HepG2 (cell line): ENCODE measurements at regions not wholly inside any gene's neighbourhood (a gene's known extent, or its start where the extent isn't known, plus 50 kb on each side); places are given as distances from the start of the nearest gene placed in this dataset.
"Not testable (repeated sequence)": the region's sequence is repeated elsewhere in the genome, so short reads cannot be mapped to it uniquely, and the experiment has no call there.

Experiments used
- ATAC-seq: fragments of 200-7000 bp; cut with Tn5 transposase; 3 replicates; pipeline ENCODE4 v1.9.1; 2020; ENCODE audit warnings: mild to moderate bottlenecking, moderate library complexity
- BruUV-seq: library from RNA; stranded (reverse); fragments of 400-500 nt; replicated peaks from 2 replicates; lab custom pipeline; 2021; lab: Mats Ljungman, UMichigan
- CTCF ChIA-PET: fragments of 300-600 bp; formaldehyde crosslinking; extraction: SDS; loops from one replicate; lab custom pipeline; 2021; ENCODE audit warnings: low total read pairs, inconsistent platforms, low intra/inter-chr PET ratio; lab: Yijun Ruan, JAX
- POLR2A ChIA-PET: fragments of 350-600 bp; sonication (Branson Sonifier 250); formaldehyde crosslinking; loops from one replicate; lab custom pipeline; 2020; ENCODE audit warnings: antibody characterized with exemption, inconsistent platforms; lab: Yijun Ruan, JAX
- DNase-seq: peaks from one replicate; pipeline ENCODE4 v3.0.0-alpha.2; 2015; ENCODE audit warnings: low spot score
- FAIRE-seq: peaks from 3 replicates; lab custom pipeline; 2011; peaks lifted over from hg19 to GRCh38; lab: Jason Lieb, UNC
- H2AFZ ChIP-seq: one replicate; pipeline ENCODE4 v1.6.1; 2011; ENCODE audit warnings: low read length, inconsistent platforms
- H3K27ac ChIP-seq: fragments of 300-600 bp; 3 replicates; pipeline ENCODE4 v1.8.0; 2011; ENCODE audit warnings: mixed run types, mild to moderate bottlenecking, mixed read lengths, low read length, inconsistent platforms; ENCODE audit not compliant: insufficient read depth; ENCODE audit errors: extremely low read length
- H3K27me3 ChIP-seq, 2 experiments: fragments of 200-600 bp in 1 of 2; 2 replicates in 1 of 2; 3 replicates in 1 of 2; pipeline versions ENCODE4 v1.6.0 to v1.8.0; 2011; ENCODE audit warnings: low read length in 2 of 2, mild to moderate bottlenecking in 2 of 2, moderate library complexity in 2 of 2, inconsistent platforms in 1 of 2; ENCODE audit not compliant: insufficient read depth in 2 of 2, control insufficient read depth in 1 of 2
- H3K36me3 ChIP-seq, 2 experiments: fragments of 200-600 bp in 1 of 2; replicated peaks in 1 of 2; 2 replicates in 1 of 2; 3 replicates in 1 of 2; pipeline versions ENCODE4 v1.5.1 to v1.8.0; 2011; ENCODE audit warnings: low read length in 2 of 2, inconsistent platforms in 1 of 2; ENCODE audit not compliant: insufficient read depth in 2 of 2, control insufficient read depth in 1 of 2
- H3K4me1 ChIP-seq: 2 replicates; pipeline ENCODE4 v1.5.1; 2012; ENCODE audit warnings: low read length, inconsistent platforms; ENCODE audit not compliant: insufficient read depth
- H3K4me2 ChIP-seq: 2 replicates; pipeline ENCODE4 v1.6.0; 2011; ENCODE audit warnings: low read depth, low read length, inconsistent platforms
- H3K4me3 ChIP-seq, 3 experiments: fragments of 200-600 bp in 1 of 3; sonication (generic), shearing (Covaris generic) in 1 of 3; replicated peaks in 1 of 3; 2 replicates each; pipeline ENCODE4 v1.5.1; 2011 to 2016; ENCODE audit warnings: low read length in 3 of 3, inconsistent platforms in 2 of 3, low read depth in 2 of 3, mild to moderate bottlenecking in 2 of 3, control low read depth in 1 of 3, mixed read lengths in 1 of 3; ENCODE audit not compliant: insufficient read depth in 1 of 3
- H3K79me2 ChIP-seq: one replicate; pipeline ENCODE4 v1.6.1; 2011; ENCODE audit warnings: low read length, inconsistent platforms; ENCODE audit not compliant: insufficient read depth
- H3K9ac ChIP-seq: 2 replicates; pipeline ENCODE4 v1.6.0; 2011; ENCODE audit warnings: mild to moderate bottlenecking, low read depth, low read length, inconsistent platforms; ENCODE audit not compliant: insufficient read depth
- H3K9me3 ChIP-seq: 2 replicates; pipeline ENCODE4 v1.5.1; 2012; ENCODE audit warnings: mild to moderate bottlenecking, low read length
- H4K20me1 ChIP-seq: 2 replicates; pipeline ENCODE4 v1.6.0; 2011; ENCODE audit warnings: inconsistent platforms, mild to moderate bottlenecking, low read length, moderate library complexity; ENCODE audit not compliant: insufficient read depth
- whole genome bisulfite sequencing: methylation state at CpG from one replicate; pipeline ENCODE4 v1.1.6; 2017; ENCODE audit warnings: low lambda C conversion rate; 5-methylcytosine and 5-hydroxymethylcytosine counted together
- in situ Hi-C: cut with HindIII; loops from 2 replicates; pipeline ENCODE4 v1.10.0; 2017; ENCODE audit warnings: low pct_unique_long_range_greater_than_20kb; ENCODE audit not compliant: extremely low pct_ligation_motif_present
- intact Hi-C: fragments of 100-400 bp; cut with micrococcal nuclease; formaldehyde crosslinking; loops from one replicate; pipeline ENCODE4 v1.10.0; 2022; ENCODE audit not compliant: unreplicated experiment

- POLR2A ChIA-PET, in situ Hi-C loops, FAIRE-seq, H3K36me3 ChIP-seq, H3K27me3 ChIP-seq, H2AFZ ChIP-seq, intact Hi-C loops, H3K4me2 ChIP-seq, DNase-seq, H3K9me3 ChIP-seq, CTCF ChIA-PET, H3K27ac ChIP-seq, H3K4me3 ChIP-seq, ATAC-seq, H3K79me2 ChIP-seq, BruUV-seq, H3K4me1 ChIP-seq, H4K20me1 ChIP-seq, H3K9ac ChIP-seq: not testable (repeated sequence)
- no CpG with 5 or more reads among the region's 18 CpGs for WGBS
Observed at GRCh38 chr15:21024235-21024987, 158.3 kb upstream of the POTEB2 start.

GRCh38 chr15:21018176-21018575 lies 152.1 kb upstream of the POTEB2 start:
- DNase-seq, CTCF ChIA-PET, H3K4me1 ChIP-seq, POLR2A ChIA-PET, H3K27ac ChIP-seq, FAIRE-seq, BruUV-seq, H3K27me3 ChIP-seq, H3K4me3 ChIP-seq, intact Hi-C loops, H3K9me3 ChIP-seq, H3K79me2 ChIP-seq, H4K20me1 ChIP-seq, H3K36me3 ChIP-seq, in situ Hi-C loops, H3K4me2 ChIP-seq, H2AFZ ChIP-seq, ATAC-seq, H3K9ac ChIP-seq: not testable (repeated sequence)
- WGBS = no CpG with 5 or more reads among the region's 11 CpGs

DNA sequence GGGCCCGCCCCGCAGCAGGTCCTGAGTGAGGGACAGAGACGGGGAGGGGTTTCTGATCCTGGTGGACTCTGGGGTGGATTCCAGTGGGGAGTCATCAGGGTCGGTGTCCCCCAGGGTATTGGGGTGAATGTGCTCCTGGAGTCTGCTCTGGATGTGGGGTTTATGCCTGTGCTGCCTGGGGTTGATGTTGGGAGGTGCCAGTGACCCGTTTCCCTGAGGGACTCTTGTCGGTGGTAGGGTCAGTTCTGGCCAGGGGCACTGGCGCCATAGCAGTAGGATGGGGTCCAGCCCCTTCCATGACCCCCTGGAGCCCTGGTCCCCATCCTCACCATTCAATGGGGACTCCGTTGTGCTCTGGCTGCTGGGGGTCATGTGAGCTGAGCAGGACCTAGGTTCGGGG lies 151.2 kb upstream of the POTEB2 start:
- H2AFZ ChIP-seq, H3K9me3 ChIP-seq, ATAC-seq, H3K79me2 ChIP-seq, CTCF ChIA-PET, H3K4me2 ChIP-seq, H3K4me1 ChIP-seq, H3K36me3 ChIP-seq, intact Hi-C loops, in situ Hi-C loops, DNase-seq, FAIRE-seq, H3K27me3 ChIP-seq, POLR2A ChIA-PET, H3K9ac ChIP-seq, BruUV-seq, H3K27ac ChIP-seq, H4K20me1 ChIP-seq, H3K4me3 ChIP-seq: not testable (repeated sequence)
- no CpG with 5 or more reads among the region's 9 CpGs for WGBS

GRCh38 chr15:21016589-21016988 lies 150.5 kb upstream of the POTEB2 start:
- H3K4me1 ChIP-seq, DNase-seq, H3K9me3 ChIP-seq, H3K27ac ChIP-seq, H2AFZ ChIP-seq, H3K27me3 ChIP-seq, H3K9ac ChIP-seq, H3K4me2 ChIP-seq, BruUV-seq, in situ Hi-C loops, H4K20me1 ChIP-seq, H3K79me2 ChIP-seq, POLR2A ChIA-PET, CTCF ChIA-PET, H3K36me3 ChIP-seq, intact Hi-C loops, H3K4me3 ChIP-seq, FAIRE-seq: not testable (repeated sequence)
- ATAC-seq = peak; percentile 25; the same call in 1 of the 3 replicates
- WGBS = no CpG with 5 or more reads among the region's 4 CpGs
